HL-60 (cell line): ENCODE measurements at regions not wholly inside any gene's neighbourhood (a gene's known extent, or its start where the extent isn't known, plus 50 kb on each side); places are given as distances from the start of the nearest gene placed in this dataset.

Source experiments
- DNase-seq, 2 experiments: peaks; one replicate each; pipeline ENCODE4 v3.0.0-alpha.2; 2010 to 2020; ENCODE audit warnings: low read depth in 1 of 2, low spot score in 1 of 2
- H3K27ac ChIP-seq: fragments of 250-450 bp; sonication (Bioruptor Pico); replicated peaks from 2 replicates; pipeline ENCODE4 v1.5.1; 2020; ENCODE audit warnings: mild to moderate bottlenecking, moderate library complexity
- H3K27me3 ChIP-seq: fragments of 250-450 bp; sonication (Bioruptor Pico); 2 replicates; pipeline ENCODE4 v1.5.1; 2021; ENCODE audit warnings: mild to moderate bottlenecking, moderate library complexity; ENCODE audit not compliant: insufficient read depth, poor library complexity, severe bottlenecking
- H3K4me3 ChIP-seq: replicated peaks from 2 replicates; pipeline ENCODE4 v1.5.1; 2011; ENCODE audit warnings: mild to moderate bottlenecking, control low read depth, low read length; ENCODE audit not compliant: insufficient read depth
- CTCF ChIP-seq: IDR thresholded peaks from one replicate; pipeline ENCODE4 v1.5.1; 2011; ENCODE audit warnings: low read length, control low read depth, inconsistent platforms; ENCODE audit not compliant: insufficient read depth
- GABPA ChIP-seq: IDR thresholded peaks from 2 replicates; pipeline ENCODE4 v1.6.1; 2012; ENCODE audit warnings: low read depth
- POLR2AphosphoS5 ChIP-seq: IDR thresholded peaks from 2 replicates; pipeline ENCODE4 v1.6.1; 2012; ENCODE audit warnings: low read depth
- REST ChIP-seq: IDR thresholded peaks from 2 replicates; pipeline ENCODE4 v1.6.1; 2012; ENCODE audit warnings: low read depth; ENCODE audit not compliant: insufficient replicate concordance
- SPI1 ChIP-seq: IDR thresholded peaks from 2 replicates; pipeline ENCODE4 v1.6.1; 2012; ENCODE audit warnings: low read depth, mild to moderate bottlenecking, borderline replicate concordance

GRCh38 chr11:92707665-92708064 lies 261.8 kb upstream of the MTNR1B start:
- Histone ChIP-seq H3K27me3 (peaks cover 2% of the 10 kb centered on the region), H3K4me3 (no peak overlapping the region), H3K27ac (no peak overlapping the region)
- no peak for DNase-seq
- TF ChIP-seq GABPA (no peak), POLR2AphosphoS5 (no peak), REST (no peak), SPI1 (no peak), CTCF (no peak)

DNA sequence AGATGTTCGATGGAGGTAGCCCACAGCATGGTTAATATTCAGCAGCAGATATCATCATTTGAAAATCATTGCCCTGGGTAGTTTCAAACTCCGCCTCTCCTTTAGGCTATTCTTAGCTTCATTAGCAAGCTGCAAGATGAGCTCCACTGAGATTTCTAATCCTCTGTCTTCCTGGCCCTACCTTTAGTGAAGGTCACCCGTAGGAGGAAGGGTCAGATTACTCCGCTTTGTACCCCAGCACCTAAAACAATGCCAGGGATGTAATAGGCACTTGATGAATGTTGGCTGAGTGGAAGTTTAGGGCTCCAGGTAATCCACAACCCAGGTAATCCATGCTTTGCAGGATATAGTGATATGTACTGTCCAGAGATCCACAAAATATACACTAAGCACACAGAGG lies 260.1 kb upstream of the MTNR1B start:
- DNase-seq: no peak
- Histone ChIP-seq H3K27me3 (peaks cover 2% of the 10 kb centered on the region), H3K27ac (no peak overlapping the region), H3K4me3 (no peak overlapping the region)
- TF ChIP-seq SPI1 (no peak), CTCF (no peak), GABPA (no peak), POLR2AphosphoS5 (no peak), REST (no peak)

DNA sequence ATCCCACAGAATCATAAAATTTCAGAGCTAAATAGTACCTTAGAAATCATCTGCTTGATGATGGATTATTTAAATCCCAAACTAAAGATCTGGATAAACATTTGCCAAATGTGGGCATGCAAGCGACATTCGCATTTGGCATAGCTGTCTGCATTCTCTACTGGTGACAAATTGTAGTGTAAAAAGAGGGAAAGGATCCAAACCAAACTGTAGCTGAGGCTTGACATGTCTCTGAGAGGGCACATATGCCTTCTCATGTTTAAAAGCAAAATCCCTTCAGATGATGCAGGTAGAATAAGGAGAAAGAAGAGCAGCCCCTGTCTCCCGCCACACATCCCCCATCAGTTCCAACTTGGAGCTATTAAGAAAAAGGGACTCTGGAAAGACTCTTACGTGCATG lies 257.5 kb upstream of the MTNR1B start:
- Histone ChIP-seq H3K27me3 (peaks cover 2% of the 10 kb centered on the region), H3K27ac (no peak overlapping the region), H3K4me3 (no peak overlapping the region)
- DNase-seq: no peak
- no peak for TF ChIP-seq CTCF

- no peaks in the 10 kb centered on the region for H3K27me3 ChIP-seq
- no peak overlapping the region for H3K4me3 ChIP-seq
- no peak for DNase-seq
- H3K27ac ChIP-seq: no peak overlapping the region
- TF ChIP-seq REST (no peak), CTCF (no peak), POLR2AphosphoS5 (no peak), GABPA (no peak), SPI1 (no peak)
Observed at GRCh38 chr11:92714111-92714510, 255.3 kb upstream of the MTNR1B start.
